ENCODE measurements at regions not wholly inside any gene's neighbourhood (a gene's known extent, or its start where the extent isn't known, plus 50 kb on each side); places are given as distances from the start of the nearest gene placed in this dataset.

GRCh38 chr13:73268306-73268705 is 209.5 kb downstream of the KLF5 start:
- peak; percentile 94 for DNase-seq (ENCODE audit: low read depth)
- Histone ChIP-seq H3K36me3 (ENCODE audit: control insufficient read depth, insufficient read depth, low read length) (no peaks in the 10 kb centered on the region), H3K4me3 (ENCODE audit: low read depth, low read length) (no peak overlapping the region), H3K27me3 (ENCODE audit: control insufficient read depth, insufficient read depth, low read length) (no peaks in the 10 kb centered on the region)
- no peak for FAIRE-seq
- TF ChIP-seq CTCF (IDR thresholded peaks at IDR 0.05; ENCODE audit: insufficient read depth, low read length, severe bottlenecking): no peak

GRCh38 chr13:73266640-73267180 is 207.9 kb downstream of the KLF5 start:
- Histone ChIP-seq H3K36me3 (ENCODE audit: control insufficient read depth, insufficient read depth, low read length) (no peaks in the 10 kb centered on the region), H3K27me3 (ENCODE audit: control insufficient read depth, insufficient read depth, low read length) (no peaks in the 10 kb centered on the region), H3K4me3 (ENCODE audit: low read depth, low read length) (no peak overlapping the region)
- no peak for TF ChIP-seq CTCF (IDR thresholded peaks at IDR 0.05; ENCODE audit: insufficient read depth, low read length, severe bottlenecking)
- DNase-seq (ENCODE audit: low read depth) (no peak), FAIRE-seq (no peak)

GRCh38 chr13:73262862-73263627 is 204.2 kb downstream of the KLF5 start:
- DNase-seq (ENCODE audit: low read depth) (peak; percentile 67), FAIRE-seq (no peak)
- Histone ChIP-seq H3K27me3 (ENCODE audit: control insufficient read depth, insufficient read depth, low read length) (no peaks in the 10 kb centered on the region), H3K36me3 (ENCODE audit: control insufficient read depth, insufficient read depth, low read length) (no peaks in the 10 kb centered on the region), H3K4me3 (ENCODE audit: low read depth, low read length) (no peak overlapping the region)
- no peak for TF ChIP-seq CTCF (IDR thresholded peaks at IDR 0.05; ENCODE audit: insufficient read depth, low read length, severe bottlenecking)

- Histone ChIP-seq H3K27me3 (ENCODE audit: control insufficient read depth, insufficient read depth, low read length) (no peaks in the 10 kb centered on the region), H3K4me3 (ENCODE audit: low read depth, low read length) (no peak overlapping the region), H3K36me3 (ENCODE audit: control insufficient read depth, insufficient read depth, low read length) (no peaks in the 10 kb centered on the region)
- DNase-seq (ENCODE audit: low read depth) (peak; percentile 99), FAIRE-seq (peak; percentile 88)
- no peak for TF ChIP-seq CTCF (IDR thresholded peaks at IDR 0.05; ENCODE audit: insufficient read depth, low read length, severe bottlenecking)
These were observed 203.0 kb downstream of the KLF5 start for GRCh38 chr13:73261739-73262216.

- TF ChIP-seq CTCF (IDR thresholded peaks at IDR 0.05; ENCODE audit: insufficient read depth, low read length, severe bottlenecking): no peak
- DNase-seq (ENCODE audit: low read depth): no peak
- no peak for FAIRE-seq
- H3K36me3 ChIP-seq (ENCODE audit: control insufficient read depth, insufficient read depth, low read length): no peaks in the 10 kb centered on the region
- no peaks in the 10 kb centered on the region for H3K27me3 ChIP-seq (ENCODE audit: control insufficient read depth, insufficient read depth, low read length)
- H3K4me3 ChIP-seq (ENCODE audit: low read depth, low read length): no peak overlapping the region
These were observed 200.5 kb downstream of the KLF5 start for GRCh38 chr13:73259061-73260017.
